CD14-positive monocyte (primary cell): ENCODE measurements at regions not wholly inside any gene's neighbourhood (a gene's known extent, or its start where the extent isn't known, plus 50 kb on each side); places are given as distances from the start of the nearest gene placed in this dataset.

ENCODE experiments used
- DNase-seq, 3 donors: peaks; one replicate each; pipeline ENCODE4 v3.0.0-alpha.2; 2011 to 2022
- H2AFZ ChIP-seq: 2 replicates; pipeline ENCODE4 v1.6.0; 2012; ENCODE audit warnings: mild to moderate bottlenecking, low read depth, low read length, inconsistent platforms; ENCODE audit not compliant: insufficient read depth, poor library complexity, severe bottlenecking
- H3K27ac ChIP-seq, 2 donors: 1 replicate in 1 of 2; 2 replicates in 1 of 2; pipeline ENCODE4 v1.5.1; 2012 to 2013; ENCODE audit warnings: low read length in 2 of 2, control low read depth in 1 of 2, inconsistent platforms in 1 of 2, low read depth in 1 of 2, mild to moderate bottlenecking in 1 of 2
- H3K27me3 ChIP-seq, 2 donors: one replicate each; pipeline versions ENCODE4 v1.6.0 to v1.6.1; 2011 to 2013; ENCODE audit warnings: low read length in 2 of 2; ENCODE audit not compliant: control insufficient read depth in 2 of 2, insufficient read depth in 2 of 2
- H3K36me3 ChIP-seq, 2 donors: replicated peaks in 1 of 2; 1 replicate in 1 of 2; 2 replicates in 1 of 2; pipeline versions ENCODE4 v1.5.1 to v1.6.1; 2012 to 2013; ENCODE audit warnings: low read length in 2 of 2, control low read depth in 1 of 2, inconsistent platforms in 1 of 2, mild to moderate bottlenecking in 1 of 2; ENCODE audit not compliant: insufficient read depth in 2 of 2, control insufficient read depth in 1 of 2
- H3K4me1 ChIP-seq, 2 donors: 1 replicate in 1 of 2; 2 replicates in 1 of 2; pipeline versions ENCODE4 v1.5.1 to v1.6.1; 2012 to 2013; ENCODE audit warnings: low read length in 2 of 2, control low read depth in 1 of 2, inconsistent platforms in 1 of 2, mild to moderate bottlenecking in 1 of 2, moderate library complexity in 1 of 2; ENCODE audit not compliant: insufficient read depth in 2 of 2, control insufficient read depth in 1 of 2
- H3K4me2 ChIP-seq: replicated peaks from 2 replicates; pipeline ENCODE3; 2012; ENCODE audit warnings: low read length, moderate library complexity, mild to moderate bottlenecking; ENCODE audit not compliant: poor library complexity, severe bottlenecking; ENCODE audit errors: extremely low read depth
- H3K4me3 ChIP-seq, 3 experiments: fragments of 200-600 bp in 1 of 3; sonication (generic) in 1 of 3; replicated peaks in 1 of 3; 1 replicate in 2 of 3; 2 replicates in 1 of 3; pipeline ENCODE4 v1.5.1; 2011 to 2013; ENCODE audit warnings: low read length in 3 of 3, mild to moderate bottlenecking in 3 of 3, control low read depth in 2 of 3, low read depth in 2 of 3, inconsistent platforms in 1 of 3, moderate library complexity in 1 of 3
- H3K79me2 ChIP-seq: 2 replicates; pipeline ENCODE4 v1.6.0; 2012; ENCODE audit warnings: mild to moderate bottlenecking, control low read depth, inconsistent platforms, low read length, moderate library complexity; ENCODE audit not compliant: insufficient read depth
- H3K9ac ChIP-seq: 2 replicates; pipeline ENCODE4 v1.6.0; 2017; ENCODE audit warnings: low read length, mild to moderate bottlenecking; ENCODE audit not compliant: insufficient read depth, poor library complexity, severe bottlenecking
- H3K9me3 ChIP-seq, 2 donors: replicated peaks in 1 of 2; 1 replicate in 1 of 2; 2 replicates in 1 of 2; pipeline versions ENCODE4 v1.5.1 to v1.6.1; 2012 to 2013; ENCODE audit warnings: low read length in 2 of 2, control low read depth in 1 of 2; ENCODE audit not compliant: control insufficient read depth in 1 of 2, insufficient read depth in 1 of 2
- H4K20me1 ChIP-seq: 2 replicates; pipeline ENCODE4 v1.6.0; 2012; ENCODE audit warnings: mild to moderate bottlenecking, low read length, control low read depth, moderate library complexity; ENCODE audit not compliant: insufficient read depth
- H3K27ac Mint-ChIP-seq, 7 donors: one replicate each; pipeline ENCODE4 v1.8.0; 2020; ENCODE audit warnings: mild to moderate bottlenecking in 7 of 7, mixed read lengths in 7 of 7, moderate library complexity in 6 of 7, inconsistent platforms in 2 of 7
- H3K27me3 Mint-ChIP-seq, 3 donors: one replicate each; pipeline ENCODE4 v1.8.0; 2021 to 2022; ENCODE audit warnings: low read depth in 3 of 3, mild to moderate bottlenecking in 3 of 3, mixed read lengths in 3 of 3, moderate library complexity in 3 of 3, inconsistent platforms in 1 of 3
- H3K36me3 Mint-ChIP-seq, 2 donors: one replicate each; pipeline ENCODE4 v1.8.0; 2020; ENCODE audit warnings: mixed read lengths in 2 of 2, inconsistent platforms in 1 of 2, mild to moderate bottlenecking in 1 of 2
- H3K4me1 Mint-ChIP-seq: one replicate; pipeline ENCODE4 v1.8.0; 2020; ENCODE audit warnings: mild to moderate bottlenecking, mixed read lengths
- H3K4me3 Mint-ChIP-seq, 2 donors: one replicate each; pipeline ENCODE4 v1.8.0; 2020; ENCODE audit warnings: mild to moderate bottlenecking in 2 of 2, mixed read lengths in 2 of 2, moderate library complexity in 1 of 2
- H3K9me3 Mint-ChIP-seq, 7 donors: one replicate each; pipeline ENCODE4 v1.8.0; 2020 to 2022; ENCODE audit warnings: mixed read lengths in 7 of 7, mild to moderate bottlenecking in 6 of 7, moderate library complexity in 6 of 7, inconsistent platforms in 2 of 7
- whole genome bisulfite sequencing: methylation state at CpG from one replicate; pipeline ENCODE4 v1.1.5; 2013; ENCODE audit warnings: missing lambda C conversion rate; ENCODE audit not compliant: insufficient coverage; 5-methylcytosine and 5-hydroxymethylcytosine counted together
- intact Hi-C, 2 donors: fragments of 100-400 bp; cut with micrococcal nuclease; formaldehyde crosslinking; loops; one replicate each; pipeline versions ENCODE4 v1.15.0 to v1.15.1; 2023
- TF ChIP-seq, protein P1 (sequence below): fragments of 200-600 bp; IDR thresholded peaks from one replicate; pipeline ENCODE4 v1.8.0; 2022; ENCODE audit warnings: antibody characterized with exemption, mild to moderate bottlenecking

DNA sequence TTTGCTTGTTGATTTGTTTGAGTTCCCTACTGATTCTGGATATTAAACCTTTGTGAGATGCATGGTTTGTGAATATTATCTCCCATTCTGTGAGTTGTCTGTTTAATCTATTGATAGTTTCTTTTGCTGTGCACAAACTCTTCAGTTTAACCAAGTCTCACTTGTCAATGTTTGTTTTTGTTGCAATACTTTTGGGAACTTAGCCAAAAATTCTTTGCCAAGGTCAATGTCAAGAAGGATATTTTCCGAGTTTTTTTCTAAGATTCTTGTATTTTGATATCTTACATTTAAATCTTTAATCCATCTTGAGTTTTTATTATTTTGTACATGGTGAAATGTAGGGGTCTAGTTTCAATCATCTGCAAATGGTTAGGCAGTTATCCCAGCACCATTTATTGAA, 1230.7 kb upstream of the NCAM2 start:
- Mint-ChIP-seq H3K4me3 (no peak overlapping the region), H3K9me3 (peaks cover 0 to 5% (median 4%) of the 10 kb centered on the region in 7 donors), H3K4me1 (no peaks in the 10 kb centered on the region), H3K36me3 (no peaks in the 10 kb centered on the region), H3K27me3 (no peaks in the 10 kb centered on the region), H3K27ac (no peak overlapping the region)
- no peak for DNase-seq
- Histone ChIP-seq H3K9ac (no peak overlapping the region), H3K27ac (no peak overlapping the region), H3K4me1 (no peaks in the 10 kb centered on the region), H4K20me1 (no peaks in the 10 kb centered on the region), H3K36me3 (no peaks in the 10 kb centered on the region), H3K9me3 (peaks cover 0 to 10% of the 10 kb centered on the region in 2 donors), H2AFZ (no peak overlapping the region), H3K4me3 (no peak overlapping the region), H3K4me2 (no peak overlapping the region), H3K27me3 (no peaks in the 10 kb centered on the region), H3K79me2 (no peaks in the 10 kb centered on the region)
- intact Hi-C loops, result no loop called here
- TF ChIP-seq, protein P1, sequence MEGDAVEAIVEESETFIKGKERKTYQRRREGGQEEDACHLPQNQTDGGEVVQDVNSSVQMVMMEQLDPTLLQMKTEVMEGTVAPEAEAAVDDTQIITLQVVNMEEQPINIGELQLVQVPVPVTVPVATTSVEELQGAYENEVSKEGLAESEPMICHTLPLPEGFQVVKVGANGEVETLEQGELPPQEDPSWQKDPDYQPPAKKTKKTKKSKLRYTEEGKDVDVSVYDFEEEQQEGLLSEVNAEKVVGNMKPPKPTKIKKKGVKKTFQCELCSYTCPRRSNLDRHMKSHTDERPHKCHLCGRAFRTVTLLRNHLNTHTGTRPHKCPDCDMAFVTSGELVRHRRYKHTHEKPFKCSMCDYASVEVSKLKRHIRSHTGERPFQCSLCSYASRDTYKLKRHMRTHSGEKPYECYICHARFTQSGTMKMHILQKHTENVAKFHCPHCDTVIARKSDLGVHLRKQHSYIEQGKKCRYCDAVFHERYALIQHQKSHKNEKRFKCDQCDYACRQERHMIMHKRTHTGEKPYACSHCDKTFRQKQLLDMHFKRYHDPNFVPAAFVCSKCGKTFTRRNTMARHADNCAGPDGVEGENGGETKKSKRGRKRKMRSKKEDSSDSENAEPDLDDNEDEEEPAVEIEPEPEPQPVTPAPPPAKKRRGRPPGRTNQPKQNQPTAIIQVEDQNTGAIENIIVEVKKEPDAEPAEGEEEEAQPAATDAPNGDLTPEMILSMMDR, result no peak
- no CpG with 5 or more reads among the region's 1 CpG for WGBS

DNA sequence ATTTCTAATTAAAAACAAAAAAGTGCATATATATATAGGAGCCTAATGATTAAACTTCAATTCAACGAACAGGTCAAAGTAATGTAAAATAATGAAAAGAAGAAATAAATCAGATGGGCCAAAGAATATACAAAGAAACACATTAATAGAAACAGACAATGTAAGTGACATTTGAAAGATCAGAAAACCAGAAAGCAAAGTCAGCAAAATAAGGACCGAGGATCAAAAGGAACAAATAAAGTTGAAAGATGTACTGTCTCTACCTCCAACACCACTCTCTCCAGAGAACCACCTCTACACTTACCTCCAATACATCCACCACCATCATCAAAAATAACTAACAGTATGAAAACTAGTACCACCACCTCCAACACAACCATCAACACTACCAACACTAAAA, 1226.3 kb upstream of the NCAM2 start:
- Mint-ChIP-seq H3K27ac (no peak overlapping the region), H3K9me3 (peaks cover 0 to 3% (median 2%) of the 10 kb centered on the region in 7 donors), H3K4me3 (no peak overlapping the region), H3K36me3 (no peaks in the 10 kb centered on the region), H3K27me3 (no peaks in the 10 kb centered on the region), H3K4me1 (no peaks in the 10 kb centered on the region)
- H3K27ac ChIP-seq, result no peak overlapping the region
- no peak overlapping the region for H3K4me2 ChIP-seq
- no peak overlapping the region for H3K9ac ChIP-seq
- no peak overlapping the region for H3K4me3 ChIP-seq
- no peak for DNase-seq
- intact Hi-C loops, result no loop called here
- no peak overlapping the region for H2AFZ ChIP-seq
- H3K36me3 ChIP-seq, result no peaks in the 10 kb centered on the region
- H4K20me1 ChIP-seq, result no peaks in the 10 kb centered on the region
- H3K79me2 ChIP-seq, result no peaks in the 10 kb centered on the region
- WGBS, result 100% methylated on average over 1 of the region's 2 CpGs
- TF ChIP-seq, protein P1, result no peak
- peaks cover 0 to 4% of the 10 kb centered on the region in 2 donors for H3K9me3 ChIP-seq
- no peaks in the 10 kb centered on the region for H3K27me3 ChIP-seq
- no peaks in the 10 kb centered on the region for H3K4me1 ChIP-seq
